Astrocyte of the spinal cord (primary cell): ENCODE measurements at regions not wholly inside any gene's neighbourhood (a gene's known extent, or its start where the extent isn't known, plus 50 kb on each side); places are given as distances from the start of the nearest gene placed in this dataset.
"Not testable (repeated sequence)": the region's sequence is repeated elsewhere in the genome, so short reads cannot be mapped to it uniquely, and the experiment has no call there.

Experiments used
- DNase-seq: peaks from one replicate; pipeline ENCODE4 v3.0.0; 2011; ENCODE audit warnings: low read depth, low spot score
- H3K4me3 ChIP-seq: 2 replicates; pipeline ENCODE4 v1.5.1; 2011; ENCODE audit warnings: low read depth, mild to moderate bottlenecking, low read length, moderate library complexity
- CTCF ChIP-seq: IDR thresholded peaks from 2 replicates; pipeline ENCODE4 v1.5.1; 2012; ENCODE audit warnings: low read depth, mild to moderate bottlenecking, low read length, inconsistent platforms
- in situ Hi-C: cut with HindIII; loops from 2 replicates; pipeline ENCODE4 v1.10.0; 2017; ENCODE audit warnings: low sequenced_read_pairs

- H3K4me3 ChIP-seq, result no peak overlapping the region
- no peak for DNase-seq
- TF ChIP-seq CTCF, result no peak
- in situ Hi-C loops, result no loop called here
These were observed 106.7 kb upstream of the KDM7A start for GRCh38 chr7:140283472-140283871.

- no peak for DNase-seq
- in situ Hi-C loops, result no loop called here
- no peak overlapping the region for H3K4me3 ChIP-seq
- TF ChIP-seq CTCF, result no peak
These were observed 105.2 kb upstream of the KDM7A start for GRCh38 chr7:140281960-140282359.

GRCh38 chr7:140281255-140281654 lies 104.5 kb upstream of the KDM7A start:
- H3K4me3 ChIP-seq, result no peak overlapping the region
- TF ChIP-seq CTCF, result no peak
- no peak for DNase-seq
- in situ Hi-C loops, result no loop called here

- no peak for TF ChIP-seq CTCF
- in situ Hi-C loops, result no loop called here
- no peak overlapping the region for H3K4me3 ChIP-seq
- no peak for DNase-seq
These were observed 99.2 kb upstream of the KDM7A start for GRCh38 chr7:140276001-140276400.

GRCh38 chr7:140275069-140275965 lies 98.5 kb upstream of the KDM7A start:
- in situ Hi-C loops, result no loop called here
- TF ChIP-seq CTCF, result no peak
- no peak for DNase-seq
- no peak overlapping the region for H3K4me3 ChIP-seq

- TF ChIP-seq CTCF, result no peak
- no peak overlapping the region for H3K4me3 ChIP-seq
- DNase-seq, result no peak
- in situ Hi-C loops, result no loop called here
These were observed 96.6 kb upstream of the KDM7A start for GRCh38 chr7:140273417-140273816.

- DNase-seq, H3K4me3 ChIP-seq, in situ Hi-C loops: not testable (repeated sequence)
These were observed 94.8 kb upstream of the KDM7A start for GRCh38 chr7:140271643-140271968.
